ENCODE measurements at regions not wholly inside any gene's neighbourhood (a gene's known extent, or its start where the extent isn't known, plus 50 kb on each side); places are given as distances from the start of the nearest gene placed in this dataset.
A peak's percentile ranks its signal among the peaks of the same experiment; 100 is the strongest.

- no peak for DNase-seq (ENCODE audit: low read depth)
Observed at GRCh38 chr10:84770824-84771223, 442.4 kb downstream of the CCSER2 start.

GRCh38 chr10:84783386-84783785 is 455.0 kb downstream of the CCSER2 start:
- DNase-seq (ENCODE audit: low read depth), result peak; percentile 5

- DNase-seq (ENCODE audit: low read depth), result no peak
Observed at GRCh38 chr10:84783909-84784308, 455.5 kb downstream of the CCSER2 start.

- no peak for DNase-seq (ENCODE audit: low read depth)
Observed at GRCh38 chr10:84784749-84785148, 456.4 kb downstream of the CCSER2 start.

- no peak for DNase-seq (ENCODE audit: low read depth)
Observed at GRCh38 chr10:84789026-84789425, 460.6 kb downstream of the CCSER2 start.

GRCh38 chr10:84798312-84798711 is 469.9 kb downstream of the CCSER2 start:
- no peak for DNase-seq (ENCODE audit: low read depth)

- no peak for DNase-seq (ENCODE audit: low read depth)
Observed at GRCh38 chr10:84801156-84801555, 472.8 kb downstream of the CCSER2 start.

GRCh38 chr10:84801916-84802315 is 473.5 kb downstream of the CCSER2 start:
- DNase-seq (ENCODE audit: low read depth), result no peak

- DNase-seq (ENCODE audit: low read depth), result no peak
Observed at GRCh38 chr10:84805149-84805548, 476.8 kb downstream of the CCSER2 start.

GRCh38 chr10:84811113-84811512 is 482.7 kb downstream of the CCSER2 start:
- DNase-seq (ENCODE audit: low read depth), result no peak

GRCh38 chr10:84818961-84819360 is 490.6 kb downstream of the CCSER2 start:
- no peak for DNase-seq (ENCODE audit: low read depth)

GRCh38 chr10:84820120-84820519 is 491.7 kb downstream of the CCSER2 start:
- DNase-seq (ENCODE audit: low read depth), result no peak

- no peak for DNase-seq (ENCODE audit: low read depth)
Observed at GRCh38 chr10:84820596-84820995, 492.2 kb downstream of the CCSER2 start.

- no peak for DNase-seq (ENCODE audit: low read depth)
Observed at GRCh38 chr10:84822931-84823630, 494.7 kb downstream of the CCSER2 start.

- no peak for DNase-seq (ENCODE audit: low read depth)
Observed at GRCh38 chr10:84824525-84824924, 496.1 kb downstream of the CCSER2 start.

- peak; percentile 49 for DNase-seq (ENCODE audit: low read depth)
Observed at GRCh38 chr10:84825330-84825729, 496.9 kb downstream of the CCSER2 start.

GRCh38 chr10:84826704-84827103 is 498.3 kb downstream of the CCSER2 start:
- peak; percentile 43 for DNase-seq (ENCODE audit: low read depth)

GRCh38 chr10:84829131-84829530 is 500.7 kb downstream of the CCSER2 start:
- no peak for DNase-seq (ENCODE audit: low read depth)

GRCh38 chr10:84837041-84837812 is 508.8 kb downstream of the CCSER2 start:
- no peak for DNase-seq (ENCODE audit: low read depth)

- DNase-seq (ENCODE audit: low read depth), result no peak
Observed at GRCh38 chr10:84837877-84838276, 509.5 kb downstream of the CCSER2 start.

GRCh38 chr10:84838851-84839250 is 510.5 kb downstream of the CCSER2 start:
- no peak for DNase-seq (ENCODE audit: low read depth)

- DNase-seq (ENCODE audit: low read depth), result no peak
Observed at GRCh38 chr10:84842593-84842992, 514.2 kb downstream of the CCSER2 start.

GRCh38 chr10:84844461-84844860 is 516.1 kb downstream of the CCSER2 start:
- no peak for DNase-seq (ENCODE audit: low read depth)

Data from myocyte (in vitro differentiated cells).